Smooth muscle cell (in vitro differentiated cells): ENCODE measurements at regions not wholly inside any gene's neighbourhood (a gene's known extent, or its start where the extent isn't known, plus 50 kb on each side); places are given as distances from the start of the nearest gene placed in this dataset.

Experiments
- DNase-seq: peaks from one replicate; lab custom pipeline; 2025; ENCODE audit not compliant: unreplicated experiment; lab: John Stamatoyannopoulos, UW
- H2AFZ ChIP-seq: fragments of 200-600 bp; sonication (generic); 2 replicates; pipeline ENCODE4 v1.6.0; 2016; ENCODE audit warnings: antibody characterized with exemption, low read depth, mild to moderate bottlenecking
- H3F3A ChIP-seq: fragments of 200-600 bp; sonication (generic); 2 replicates; pipeline ENCODE4 v1.6.0; 2017; ENCODE audit warnings: antibody characterized with exemption, low read depth
- H3K27ac ChIP-seq: fragments of 200-600 bp; sonication (generic); 2 replicates; pipeline ENCODE4 v1.5.1; 2016; ENCODE audit warnings: low read depth, mild to moderate bottlenecking
- H3K27me3 ChIP-seq: fragments of 200-600 bp; sonication (generic); 2 replicates; pipeline ENCODE4 v1.6.1; 2016; ENCODE audit warnings: low read depth, mild to moderate bottlenecking
- H3K36me3 ChIP-seq: fragments of 200-600 bp; sonication (generic); 2 replicates; pipeline ENCODE4 v1.5.1; 2016; ENCODE audit warnings: low read depth
- H3K4me1 ChIP-seq: fragments of 200-600 bp; sonication (generic); 2 replicates; pipeline ENCODE4 v1.5.1; 2016; ENCODE audit warnings: low read depth
- H3K4me2 ChIP-seq: fragments of 200-600 bp; sonication (generic); 2 replicates; pipeline ENCODE4 v1.6.0; 2016; ENCODE audit warnings: mild to moderate bottlenecking
- H3K4me3 ChIP-seq: fragments of 200-600 bp; sonication (generic); 2 replicates; pipeline ENCODE4 v1.5.1; 2016; ENCODE audit warnings: mild to moderate bottlenecking
- H3K79me2 ChIP-seq: fragments of 200-600 bp; sonication (generic); 2 replicates; pipeline ENCODE4 v1.6.0; 2016; ENCODE audit warnings: low read depth, mild to moderate bottlenecking
- H3K9ac ChIP-seq: fragments of 200-600 bp; sonication (generic); 2 replicates; pipeline ENCODE4 v1.6.0; 2016; ENCODE audit warnings: low read depth
- H3K9me3 ChIP-seq: fragments of 200-600 bp; sonication (generic); replicated peaks from 2 replicates; pipeline ENCODE4 v1.5.1; 2016; ENCODE audit warnings: low read depth
- H4K20me1 ChIP-seq: fragments of 200-600 bp; sonication (generic); 2 replicates; pipeline ENCODE4 v1.6.0; 2016; ENCODE audit warnings: low read depth
- WGBS: methylation state at CpG from one replicate; pipeline ENCODE4 v1.1.7; 2016; ENCODE audit warnings: low lambda C conversion rate; 5-methylcytosine and 5-hydroxymethylcytosine counted together
- TF ChIP-seq, protein P1 (sequence below): fragments of 200-600 bp; sonication (generic); IDR thresholded peaks from 2 replicates; pipeline ENCODE4 v1.5.1; 2017; ENCODE audit warnings: borderline replicate concordance, mild to moderate bottlenecking, antibody characterized with exemption; ENCODE audit not compliant: insufficient read depth, poor library complexity, severe bottlenecking

- 67% methylated on average over 2 of the region's 2 CpGs for WGBS
- Histone ChIP-seq H3K27ac (no peak overlapping the region), H3K4me1 (no peaks in the 10 kb centered on the region), H3K36me3 (no peaks in the 10 kb centered on the region), H3K9ac (no peak overlapping the region), H3K27me3 (no peaks in the 10 kb centered on the region), H3K9me3 (no peaks in the 10 kb centered on the region), H2AFZ (no peak overlapping the region), H3K79me2 (no peaks in the 10 kb centered on the region), H3K4me3 (no peak overlapping the region), H4K20me1 (no peaks in the 10 kb centered on the region), H3K4me2 (no peak overlapping the region), H3F3A (peaks cover 5% of the 10 kb centered on the region)
- no peak for DNase-seq
- TF ChIP-seq, protein P1, sequence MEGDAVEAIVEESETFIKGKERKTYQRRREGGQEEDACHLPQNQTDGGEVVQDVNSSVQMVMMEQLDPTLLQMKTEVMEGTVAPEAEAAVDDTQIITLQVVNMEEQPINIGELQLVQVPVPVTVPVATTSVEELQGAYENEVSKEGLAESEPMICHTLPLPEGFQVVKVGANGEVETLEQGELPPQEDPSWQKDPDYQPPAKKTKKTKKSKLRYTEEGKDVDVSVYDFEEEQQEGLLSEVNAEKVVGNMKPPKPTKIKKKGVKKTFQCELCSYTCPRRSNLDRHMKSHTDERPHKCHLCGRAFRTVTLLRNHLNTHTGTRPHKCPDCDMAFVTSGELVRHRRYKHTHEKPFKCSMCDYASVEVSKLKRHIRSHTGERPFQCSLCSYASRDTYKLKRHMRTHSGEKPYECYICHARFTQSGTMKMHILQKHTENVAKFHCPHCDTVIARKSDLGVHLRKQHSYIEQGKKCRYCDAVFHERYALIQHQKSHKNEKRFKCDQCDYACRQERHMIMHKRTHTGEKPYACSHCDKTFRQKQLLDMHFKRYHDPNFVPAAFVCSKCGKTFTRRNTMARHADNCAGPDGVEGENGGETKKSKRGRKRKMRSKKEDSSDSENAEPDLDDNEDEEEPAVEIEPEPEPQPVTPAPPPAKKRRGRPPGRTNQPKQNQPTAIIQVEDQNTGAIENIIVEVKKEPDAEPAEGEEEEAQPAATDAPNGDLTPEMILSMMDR = no peak
Observed at GRCh38 chr6:100103931-100104330, 109.9 kb upstream of the MCHR2 start.

DNA sequence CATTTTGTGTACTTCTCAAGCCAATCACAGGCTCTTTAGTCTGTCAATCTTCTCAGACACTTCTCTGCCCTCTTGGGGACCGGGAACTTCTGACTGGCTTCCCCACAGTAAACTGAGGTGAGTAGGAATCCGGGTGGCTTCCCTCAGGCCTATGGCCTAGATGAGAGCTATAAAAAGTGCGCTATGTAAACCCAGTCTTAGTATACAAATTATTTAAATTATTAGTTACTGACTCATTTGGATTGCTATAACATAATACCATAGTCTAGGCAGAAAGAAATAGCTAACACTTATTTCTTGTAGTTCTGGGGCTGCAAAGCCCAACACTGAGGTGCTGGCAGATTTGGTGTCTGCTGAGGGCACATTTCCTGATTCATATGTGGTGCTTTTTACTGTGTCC lies 109.2 kb upstream of the MCHR2 start:
- Histone ChIP-seq H3K4me2 (no peak overlapping the region), H3K4me1 (no peaks in the 10 kb centered on the region), H3K9ac (no peak overlapping the region), H3K27me3 (no peaks in the 10 kb centered on the region), H3K36me3 (no peaks in the 10 kb centered on the region), H3K27ac (no peak overlapping the region), H3K4me3 (no peak overlapping the region), H3F3A (peaks cover 5% of the 10 kb centered on the region), H3K79me2 (no peaks in the 10 kb centered on the region), H3K9me3 (no peaks in the 10 kb centered on the region), H2AFZ (no peak overlapping the region), H4K20me1 (no peaks in the 10 kb centered on the region)
- TF ChIP-seq, protein P1 = no peak
- 75% methylated on average over 3 of the region's 3 CpGs for WGBS
- DNase-seq = no peak

- Histone ChIP-seq H3K36me3 (no peaks in the 10 kb centered on the region), H4K20me1 (no peaks in the 10 kb centered on the region), H3K9me3 (no peaks in the 10 kb centered on the region), H3K4me3 (no peak overlapping the region), H3K4me1 (no peaks in the 10 kb centered on the region), H2AFZ (no peak overlapping the region), H3K79me2 (no peaks in the 10 kb centered on the region), H3K9ac (no peak overlapping the region), H3F3A (peaks cover 5% of the 10 kb centered on the region), H3K4me2 (no peak overlapping the region), H3K27ac (no peak overlapping the region), H3K27me3 (no peaks in the 10 kb centered on the region)
- DNase-seq = no peak
- WGBS = 62% methylated on average over 3 of the region's 3 CpGs
- TF ChIP-seq, protein P1 = no peak
Observed at GRCh38 chr6:100101644-100102043, 107.6 kb upstream of the MCHR2 start.

GRCh38 chr6:100100776-100101175 lies 106.8 kb upstream of the MCHR2 start:
- Histone ChIP-seq H3K27ac (no peak overlapping the region), H2AFZ (no peak overlapping the region), H3K4me2 (no peak overlapping the region), H3F3A (peaks cover 5% of the 10 kb centered on the region), H3K36me3 (no peaks in the 10 kb centered on the region), H3K4me1 (no peaks in the 10 kb centered on the region), H3K4me3 (no peak overlapping the region), H3K9me3 (no peaks in the 10 kb centered on the region), H3K27me3 (no peaks in the 10 kb centered on the region), H3K79me2 (no peaks in the 10 kb centered on the region), H4K20me1 (no peaks in the 10 kb centered on the region), H3K9ac (no peak overlapping the region)
- TF ChIP-seq, protein P1 = no peak
- no peak for DNase-seq
